Fibroblast of the aortic adventitia (primary cell): ENCODE measurements at regions not wholly inside any gene's neighbourhood (a gene's known extent, or its start where the extent isn't known, plus 50 kb on each side); places are given as distances from the start of the nearest gene placed in this dataset.

Source experiments
- DNase-seq: peaks from one replicate; pipeline ENCODE4 v3.0.0-alpha.2; 2010; ENCODE audit warnings: low read depth
- H3K4me3 ChIP-seq: 2 replicates; pipeline ENCODE4 v1.5.1; 2011; ENCODE audit warnings: low read depth, mild to moderate bottlenecking, control low read depth, low read length, moderate library complexity
- CTCF ChIP-seq: IDR thresholded peaks from 2 replicates; pipeline ENCODE4 v1.5.1; 2011; ENCODE audit warnings: mild to moderate bottlenecking, low read length, control low read depth, inconsistent platforms; ENCODE audit not compliant: insufficient read depth

- no peak for TF ChIP-seq CTCF
- DNase-seq: no peak
- no peak overlapping the region for H3K4me3 ChIP-seq
Measured at GRCh38 chr10:124346831-124347230, 71.9 kb downstream of the OAT start.

GRCh38 chr10:124345521-124345920 is 73.2 kb downstream of the OAT start:
- H3K4me3 ChIP-seq: no peak overlapping the region
- DNase-seq: no peak
- TF ChIP-seq CTCF: no peak

GRCh38 chr10:124344931-124345330 is 73.8 kb downstream of the OAT start:
- TF ChIP-seq CTCF: no peak
- no peak overlapping the region for H3K4me3 ChIP-seq
- no peak for DNase-seq

- no peak overlapping the region for H3K4me3 ChIP-seq
- TF ChIP-seq CTCF: no peak
- no peak for DNase-seq
Measured at GRCh38 chr10:124344266-124344590, 74.5 kb downstream of the OAT start.

GRCh38 chr10:124343351-124344265 is 75.1 kb downstream of the OAT start:
- H3K4me3 ChIP-seq: no peak overlapping the region
- TF ChIP-seq CTCF: no peak
- DNase-seq: no peak

GRCh38 chr10:124342821-124343170 is 75.9 kb downstream of the OAT start:
- no peak for DNase-seq
- TF ChIP-seq CTCF: no peak
- H3K4me3 ChIP-seq: no peak overlapping the region
